K562 (cell line): ENCODE measurements at regions not wholly inside any gene's neighbourhood (a gene's known extent, or its start where the extent isn't known, plus 50 kb on each side); places are given as distances from the start of the nearest gene placed in this dataset.

Experiments used
- ATAC-seq: fragments of 200-7000 bp; cut with Tn5 transposase; 3 replicates; pipeline ENCODE4 v1.9.1; 2020; ENCODE audit warnings: moderate library complexity
- BruUV-seq: library from RNA; stranded (reverse); fragments of 400-500 nt; replicated peaks from 2 replicates; lab custom pipeline; 2021; lab: Mats Ljungman, UMichigan
- CTCF ChIA-PET: fragments of 300-600 bp; formaldehyde crosslinking; extraction: SDS; loops from one replicate; lab custom pipeline; 2021; ENCODE audit warnings: low intra/inter-chr PET ratio; lab: Yijun Ruan, JAX
- POLR2A ChIA-PET: fragments of 300-600, 350-650 bp; sonication (Branson Sonifier 250); formaldehyde crosslinking; extraction: SDS; loops from one replicate; lab custom pipeline; 2021; ENCODE audit warnings: antibody characterized with exemption, inconsistent platforms; lab: Yijun Ruan, JAX
- DNase-seq, 4 experiments: peaks; one replicate each; pipeline versions ENCODE4 v3.0.0 to v3.0.0-alpha.2; 2011 to 2018; ENCODE audit warnings: low spot score in 3 of 4, mixed read lengths in 3 of 4; ENCODE audit errors: extremely low read depth in 1 of 4
- FAIRE-seq: peaks from 2 replicates; lab custom pipeline; 2011; peaks lifted over from hg19 to GRCh38; lab: Jason Lieb, UNC
- H2AFZ ChIP-seq: 2 replicates; pipeline ENCODE4 v1.6.0; 2011; ENCODE audit warnings: low read depth, low read length, control low read depth, inconsistent platforms
- H3K27ac ChIP-seq: fragments of 200-600 bp; 3 replicates; pipeline ENCODE4 v1.8.0; 2011; ENCODE audit warnings: low read depth, mild to moderate bottlenecking, control low read depth, inconsistent platforms, low read length, moderate library complexity, mixed read lengths; ENCODE audit errors: extremely low read depth
- H3K27me3 ChIP-seq, 2 experiments: fragments of 300-600 bp in 1 of 2; 2 replicates in 1 of 2; 3 replicates in 1 of 2; pipeline versions ENCODE4 v1.6.0 to v1.8.0; 2011; ENCODE audit warnings: inconsistent platforms in 2 of 2, low read length in 2 of 2, mild to moderate bottlenecking in 1 of 2, mixed read lengths in 1 of 2, moderate library complexity in 1 of 2; ENCODE audit not compliant: control insufficient read depth in 2 of 2, insufficient read depth in 2 of 2
- H3K36me3 ChIP-seq: fragments of 300-600 bp; 3 replicates; pipeline ENCODE4 v1.8.0; 2011; ENCODE audit warnings: mild to moderate bottlenecking, low read length, inconsistent platforms; ENCODE audit not compliant: control insufficient read depth, insufficient read depth
- H3K4me1 ChIP-seq, 2 experiments: fragments of 200-600 bp in 1 of 2; replicated peaks in 1 of 2; 2 replicates in 1 of 2; 3 replicates in 1 of 2; pipeline versions ENCODE4 v1.5.1 to v1.8.0; 2011; ENCODE audit warnings: inconsistent platforms in 2 of 2, low read length in 2 of 2, mild to moderate bottlenecking in 1 of 2, mixed read lengths in 1 of 2, moderate library complexity in 1 of 2; ENCODE audit not compliant: control insufficient read depth in 2 of 2, insufficient read depth in 2 of 2
- H3K4me2 ChIP-seq: 2 replicates; pipeline ENCODE4 v1.6.1; 2011; ENCODE audit warnings: low read length, control low read depth, inconsistent platforms, mixed read lengths; ENCODE audit not compliant: insufficient read depth
- H3K4me3 ChIP-seq: fragments of 200-600 bp; sonication (generic), shearing (Covaris generic); 2 replicates; pipeline ENCODE4 v1.5.1; 2016; ENCODE audit warnings: control low read depth, inconsistent platforms
- H3K79me2 ChIP-seq: fragments of 200-600 bp; 3 replicates; pipeline ENCODE4 v1.8.0; 2011; ENCODE audit warnings: low read length, inconsistent platforms; ENCODE audit not compliant: control insufficient read depth, insufficient read depth
- H3K9ac ChIP-seq, 2 experiments: 2 replicates each; pipeline versions ENCODE4 v1.6.0 to v1.6.1; 2011; ENCODE audit warnings: low read depth in 2 of 2, low read length in 2 of 2, control low read depth in 1 of 2, inconsistent platforms in 1 of 2, mild to moderate bottlenecking in 1 of 2, mixed read lengths in 1 of 2; ENCODE audit not compliant: insufficient read depth in 1 of 2
- H3K9me1 ChIP-seq: one replicate; pipeline ENCODE4 v1.6.0; 2011; ENCODE audit warnings: inconsistent platforms, mild to moderate bottlenecking, low read length, moderate library complexity; ENCODE audit not compliant: control insufficient read depth, insufficient read depth
- H3K9me3 ChIP-seq: replicated peaks from 2 replicates; pipeline ENCODE4 v1.5.1; 2011; ENCODE audit warnings: low read depth, low read length, inconsistent platforms; ENCODE audit not compliant: control insufficient read depth, insufficient read depth
- H4K20me1 ChIP-seq: replicated peaks from 2 replicates; pipeline ENCODE4 v1.6.1; 2011; ENCODE audit warnings: low read length, inconsistent platforms, mixed read lengths; ENCODE audit not compliant: control insufficient read depth, insufficient read depth
- C11orf30 ChIP-seq: fragments of 450-650 bp; IDR thresholded peaks from 2 replicates; pipeline ENCODE4 v1.6.1; 2016; ENCODE audit warnings: low read depth, mild to moderate bottlenecking
- CBFA2T3 ChIP-seq: fragments of 450-650 bp; IDR thresholded peaks from 2 replicates; pipeline ENCODE4 v1.6.1; 2017
- CHD4 ChIP-seq: fragments of 200-600 bp; sonication (generic); IDR thresholded peaks from 3 replicates; pipeline ENCODE4 v1.6.1; 2012; ENCODE audit warnings: low read depth, mild to moderate bottlenecking, mixed read lengths, low read length, inconsistent platforms; ENCODE audit not compliant: insufficient read depth, insufficient replicate concordance, poor library complexity, severe bottlenecking
- DNMT1 ChIP-seq: fragments of 450-650 bp; IDR thresholded peaks from 2 replicates; pipeline ENCODE4 v1.6.1; 2016; ENCODE audit warnings: antibody characterized with exemption, mild to moderate bottlenecking
- HMGN3 ChIP-seq: IDR thresholded peaks from 2 replicates; pipeline ENCODE4 v1.6.1; 2011; ENCODE audit warnings: borderline replicate concordance, low read depth, mild to moderate bottlenecking, mixed read lengths, low read length; ENCODE audit not compliant: insufficient read length; ENCODE audit errors: extremely low read depth
- HNRNPH1 ChIP-seq: fragments of 200-400 bp; formaldehyde crosslinking; optimal IDR thresholded peaks from 2 replicates; pipeline ENCODE3; 2017; ENCODE audit warnings: low read depth, mild to moderate bottlenecking, low read length, moderate library complexity
- HSF4 ChIP-seq: fragments of 250-450 bp; sonication (Bioruptor Pico); IDR thresholded peaks from 2 replicates; pipeline ENCODE4 v2.1.2; 2022; ENCODE audit warnings: mild to moderate bottlenecking, moderate library complexity, borderline replicate concordance
- PHTF2 ChIP-seq: fragments of 250-450 bp; sonication (Bioruptor Pico); IDR thresholded peaks from 2 replicates; pipeline ENCODE4 v1.5.0; 2021; ENCODE audit warnings: mild to moderate bottlenecking
- PRMT5 ChIP-seq: sonication (generic); formaldehyde crosslinking; IDR thresholded peaks from 2 replicates; pipeline ENCODE4 v1.5.0; 2020; ENCODE audit warnings: missing genetic modification reagents
- RCOR1 ChIP-seq, 2 experiments: IDR thresholded peaks; 2 replicates each; pipeline ENCODE4 v1.6.1; 2012; ENCODE audit warnings: low read depth in 2 of 2, low read length in 2 of 2, borderline replicate concordance in 1 of 2, improper control_type of control experiment in 1 of 2
- ZNF184 ChIP-seq: sonication (generic); formaldehyde crosslinking; IDR thresholded peaks from 2 replicates; pipeline ENCODE4 v1.5.0; 2020; ENCODE audit warnings: missing genetic modification reagents
- ZNF274 ChIP-seq: IDR thresholded peaks from 2 replicates; pipeline ENCODE4 v1.6.1; 2011; ENCODE audit warnings: low read depth, mild to moderate bottlenecking, low read length, moderate library complexity, borderline replicate concordance
- ZNF444 ChIP-seq: fragments of 250-450 bp; sonication (Bioruptor Pico); IDR thresholded peaks from 2 replicates; pipeline ENCODE4 v1.4.0; 2020; ENCODE audit warnings: mild to moderate bottlenecking, moderate library complexity
- ZNF583 ChIP-seq: fragments of 250-450 bp; sonication (Bioruptor Pico); IDR thresholded peaks from 2 replicates; pipeline ENCODE4 v1.4.0; 2020
- WGBS: fragments of 100-300 bp; shearing (Covaris generic); methylation state at CpG from one replicate; pipeline ENCODE4 v1.1.6; 2016; ENCODE audit warnings: low coverage, mixed read lengths; ENCODE audit not compliant: insufficient coverage; ENCODE audit errors: missing lambda C conversion rate; 5-methylcytosine and 5-hydroxymethylcytosine counted together
- in situ Hi-C: fragments of 300-500 bp; cut with MboI; formaldehyde crosslinking; loops from 4 replicates; pipeline ENCODE4 v1.15.0; 2018; ENCODE audit warnings: inconsistent platforms, mixed read lengths
- intact Hi-C: fragments of 100-400 bp; cut with micrococcal nuclease; formaldehyde crosslinking; loops from 2 replicates; pipeline ENCODE4 v1.14.2; 2022
- TF ChIP-seq, protein P1 (sequence below): sonication (generic); formaldehyde crosslinking; IDR thresholded peaks from 2 replicates; pipeline ENCODE4 v1.8.0; 2022; ENCODE audit warnings: missing genetic modification reagents, mild to moderate bottlenecking, borderline replicate concordance

DNA sequence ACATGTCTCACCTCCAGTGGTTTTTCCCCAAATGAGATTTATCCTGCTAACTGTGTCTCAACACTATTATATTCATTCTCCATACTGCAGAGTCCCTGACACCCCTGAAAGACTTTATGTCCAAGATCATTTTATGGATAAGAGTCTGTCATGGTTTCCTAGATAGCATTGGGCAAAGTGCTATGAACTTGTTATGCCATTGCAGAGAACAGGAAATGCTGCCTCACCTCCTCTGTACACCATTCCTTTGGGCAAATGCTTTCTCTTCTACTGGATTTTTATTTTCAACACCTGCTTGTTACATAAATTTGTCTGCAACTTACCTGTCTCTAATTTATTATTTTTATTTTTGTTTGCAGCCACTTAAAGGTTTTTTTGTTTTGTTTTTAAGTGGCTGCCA lies 652.5 kb upstream of the FAM98A start:
- FAIRE-seq (no peak), ATAC-seq (no peak), DNase-seq (no peak)
- Histone ChIP-seq H3K27me3 (no peaks in the 10 kb centered on the region), H3K9me1 (no peaks in the 10 kb centered on the region), H3K9me3 (no peaks in the 10 kb centered on the region), H3K4me3 (no peak overlapping the region), H3K9ac (no peak overlapping the region), H3K36me3 (no peaks in the 10 kb centered on the region), H3K27ac (no peak overlapping the region), H3K4me2 (no peak overlapping the region), H3K4me1 (no peaks in the 10 kb centered on the region), H2AFZ (no peak overlapping the region), H4K20me1 (no peaks in the 10 kb centered on the region), H3K79me2 (no peaks in the 10 kb centered on the region)
- BruUV-seq: no TSS peak
- intact Hi-C loops: no loop called here
- ChIA-PET CTCF (no interaction called here), POLR2A (no interaction called here)
- TF ChIP-seq PHTF2 (CRISPR knock-in tag) (no peak), HMGN3 (no peak), ZNF274 (no peak), ZNF184 (CRISPR knock-in tag) (no peak), ZNF444 (CRISPR knock-in tag) (no peak), ZNF583 (CRISPR knock-in tag) (no peak), CHD4 (no peak)
- in situ Hi-C loops: no loop called here

DNA sequence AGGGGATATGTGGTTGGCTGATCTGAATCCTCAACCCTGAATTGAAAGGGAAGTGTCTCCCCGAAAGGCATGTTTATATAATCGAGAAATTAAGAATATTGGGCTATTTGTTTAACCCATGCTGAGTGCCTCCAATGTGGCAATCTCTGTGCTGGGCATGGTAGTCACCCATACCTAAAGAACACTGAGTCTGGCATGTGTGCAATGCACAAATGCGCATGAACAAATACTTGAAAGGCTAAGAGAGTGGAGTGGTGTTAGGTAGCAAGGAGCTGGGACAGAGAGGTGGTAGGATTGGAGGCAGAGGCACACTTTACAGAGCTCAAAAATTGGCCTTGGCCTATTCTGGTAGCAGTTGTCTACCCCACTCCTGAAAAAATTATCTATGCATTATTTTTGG lies 645.1 kb upstream of the FAM98A start:
- POLR2A ChIA-PET: no interaction called here
- Histone ChIP-seq H3K27ac (no peak overlapping the region), H3K4me3 (no peak overlapping the region), H2AFZ (no peak overlapping the region), H3K9me1 (no peaks in the 10 kb centered on the region), H3K79me2 (no peaks in the 10 kb centered on the region), H3K27me3 (no peaks in the 10 kb centered on the region), H3K9me3 (no peaks in the 10 kb centered on the region), H3K9ac (no peak overlapping the region), H3K4me1 (no peaks in the 10 kb centered on the region), H4K20me1 (no peaks in the 10 kb centered on the region), H3K36me3 (no peaks in the 10 kb centered on the region), H3K4me2 (no peak overlapping the region)
- WGBS: 4% methylated on average over 3 of the region's 3 CpGs
- DNase-seq: no peak
- CTCF ChIA-PET: no interaction called here
- intact Hi-C loops (no loop called here), in situ Hi-C loops (no loop called here)
- no peak for FAIRE-seq
- no peak for TF ChIP-seq C11orf30
- no peak for TF ChIP-seq HSF4 (CRISPR knock-in tag)
- no peak for TF ChIP-seq PRMT5
- no peak for TF ChIP-seq HNRNPH1
- TF ChIP-seq DNMT1: no peak
- no peak for TF ChIP-seq RCOR1 (IDR thresholded peaks at IDR 0.05; ENCODE audit: borderline replicate concordance in 1 of 2, low read depth in 2 of 2, low read length in 2 of 2)
- TF ChIP-seq, protein P1, sequence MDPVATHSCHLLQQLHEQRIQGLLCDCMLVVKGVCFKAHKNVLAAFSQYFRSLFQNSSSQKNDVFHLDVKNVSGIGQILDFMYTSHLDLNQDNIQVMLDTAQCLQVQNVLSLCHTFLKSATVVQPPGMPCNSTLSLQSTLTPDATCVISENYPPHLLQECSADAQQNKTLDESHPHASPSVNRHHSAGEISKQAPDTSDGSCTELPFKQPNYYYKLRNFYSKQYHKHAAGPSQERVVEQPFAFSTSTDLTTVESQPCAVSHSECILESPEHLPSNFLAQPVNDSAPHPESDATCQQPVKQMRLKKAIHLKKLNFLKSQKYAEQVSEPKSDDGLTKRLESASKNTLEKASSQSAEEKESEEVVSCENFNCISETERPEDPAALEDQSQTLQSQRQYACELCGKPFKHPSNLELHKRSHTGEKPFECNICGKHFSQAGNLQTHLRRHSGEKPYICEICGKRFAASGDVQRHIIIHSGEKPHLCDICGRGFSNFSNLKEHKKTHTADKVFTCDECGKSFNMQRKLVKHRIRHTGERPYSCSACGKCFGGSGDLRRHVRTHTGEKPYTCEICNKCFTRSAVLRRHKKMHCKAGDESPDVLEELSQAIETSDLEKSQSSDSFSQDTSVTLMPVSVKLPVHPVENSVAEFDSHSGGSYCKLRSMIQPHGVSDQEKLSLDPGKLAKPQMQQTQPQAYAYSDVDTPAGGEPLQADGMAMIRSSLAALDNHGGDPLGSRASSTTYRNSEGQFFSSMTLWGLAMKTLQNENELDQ: no peak
- no peak for TF ChIP-seq CBFA2T3
- no TSS peak for BruUV-seq
- ATAC-seq: no peak
